SK-N-MC (cell line): ENCODE measurements at regions not wholly inside any gene's neighbourhood (a gene's known extent, or its start where the extent isn't known, plus 50 kb on each side); places are given as distances from the start of the nearest gene placed in this dataset.

Source experiments
- EZH2 ChIP-seq: fragments of 200-600 bp; sonication (generic); IDR thresholded peaks from one replicate; pipeline ENCODE4 v1.6.1; 2017; ENCODE audit warnings: antibody characterized with exemption
- FOXP2 ChIP-seq: optimal IDR thresholded peaks from 2 replicates; pipeline ENCODE3; 2011; ENCODE audit warnings: mild to moderate bottlenecking, moderate library complexity; ENCODE audit not compliant: insufficient read depth; ENCODE audit errors: extremely low read length, control extremely low read depth
- POLR2AphosphoS5 ChIP-seq: IDR thresholded peaks from 2 replicates; pipeline ENCODE4 v1.6.1; 2012; ENCODE audit warnings: mild to moderate bottlenecking, low read depth, low read length, borderline replicate concordance

DNA sequence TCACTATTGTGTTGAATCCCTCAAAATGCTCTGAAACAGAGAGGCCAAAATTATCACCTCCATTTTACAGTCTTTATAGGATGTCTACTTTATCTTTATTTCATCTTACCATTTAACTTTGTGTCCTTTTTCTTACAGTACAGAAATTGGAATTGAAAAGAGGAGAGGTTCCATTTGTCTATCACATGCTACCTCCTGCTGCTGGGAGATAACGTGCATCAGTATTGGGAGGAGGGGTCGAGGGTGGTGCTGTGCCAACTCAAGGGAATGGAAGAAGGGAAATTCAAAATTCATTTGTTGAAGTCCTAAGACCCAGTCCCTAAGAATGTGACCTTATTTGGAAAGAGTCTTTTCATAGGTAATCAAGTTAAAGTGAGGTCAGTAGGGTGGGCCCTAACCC is 85.3 kb downstream of the HHIPL2 start:
- TF ChIP-seq POLR2AphosphoS5 (no peak), EZH2 (no peak), FOXP2 (no peak)
